Loucy (cell line): ENCODE measurements at regions not wholly inside any gene's neighbourhood (a gene's known extent, or its start where the extent isn't known, plus 50 kb on each side); places are given as distances from the start of the nearest gene placed in this dataset.

Experiments used
- H2AFZ ChIP-seq: fragments of 200-600 bp; sonication (generic); 2 replicates; pipeline ENCODE4 v1.6.0; 2016; ENCODE audit warnings: antibody characterized with exemption, mild to moderate bottlenecking, low read length, moderate library complexity
- H3F3A ChIP-seq: fragments of 200-600 bp; 2 replicates; pipeline ENCODE4 v1.6.0; 2016; ENCODE audit warnings: antibody characterized with exemption, low read depth, mild to moderate bottlenecking
- H3K27me3 ChIP-seq: fragments of 200-600 bp; sonication (generic); 2 replicates; pipeline ENCODE4 v1.6.1; 2014; ENCODE audit warnings: low read length, mild to moderate bottlenecking; ENCODE audit not compliant: insufficient read depth, poor library complexity, severe bottlenecking
- H3K36me3 ChIP-seq: fragments of 200-600 bp; sonication (generic); 2 replicates; pipeline ENCODE4 v1.6.1; 2016; ENCODE audit warnings: low read length; ENCODE audit not compliant: insufficient read depth
- H3K4me1 ChIP-seq: fragments of 200-600 bp; sonication (generic); 2 replicates; pipeline ENCODE4 v1.5.1; 2014; ENCODE audit warnings: low read length, mild to moderate bottlenecking; ENCODE audit not compliant: insufficient read depth, poor library complexity, severe bottlenecking
- H3K4me2 ChIP-seq: fragments of 200-600 bp; sonication (generic); 2 replicates; pipeline ENCODE4 v1.6.0; 2014; ENCODE audit warnings: antibody characterized with exemption, low read length, low read depth, mild to moderate bottlenecking; ENCODE audit not compliant: poor library complexity, severe bottlenecking
- H3K4me3 ChIP-seq: fragments of 200-600 bp; sonication (generic); 2 replicates; pipeline ENCODE4 v1.5.1; 2014; ENCODE audit warnings: low read length, mild to moderate bottlenecking, mixed read lengths; ENCODE audit not compliant: poor library complexity, severe bottlenecking
- H3K79me2 ChIP-seq: fragments of 200-600 bp; sonication (generic); 2 replicates; pipeline ENCODE4 v1.6.1; 2014; ENCODE audit warnings: low read length; ENCODE audit not compliant: insufficient read depth
- H3K9ac ChIP-seq: fragments of 200-600 bp; sonication (generic); 2 replicates; pipeline ENCODE4 v1.6.0; 2014; ENCODE audit warnings: mild to moderate bottlenecking, low read depth, low read length, moderate library complexity; ENCODE audit not compliant: poor library complexity, severe bottlenecking
- H3K9me2 ChIP-seq: fragments of 200-600 bp; sonication (generic); replicated peaks from 2 replicates; pipeline ENCODE4 v1.6.1; 2016; ENCODE audit warnings: low read depth, low read length, mixed read lengths
- H3K9me3 ChIP-seq: fragments of 200-600 bp; sonication (generic); 2 replicates; pipeline ENCODE4 v1.6.1; 2014; ENCODE audit warnings: mild to moderate bottlenecking, antibody characterized with exemption, low read length, low read depth; ENCODE audit not compliant: insufficient read depth
- H4K20me1 ChIP-seq: fragments of 200-600 bp; sonication (generic); 2 replicates; pipeline ENCODE4 v1.6.0; 2014; ENCODE audit warnings: antibody characterized with exemption, low read length, mild to moderate bottlenecking; ENCODE audit not compliant: insufficient read depth, poor library complexity, severe bottlenecking
- EZH2phosphoT487 ChIP-seq: fragments of 200-600 bp; IDR thresholded peaks from 2 replicates; pipeline ENCODE4 v1.6.1; 2018; ENCODE audit warnings: antibody characterized with exemption, mild to moderate bottlenecking, moderate library complexity, borderline replicate concordance
- TF ChIP-seq, protein P1 (sequence below): fragments of 200-600 bp; sonication (generic); conservative IDR thresholded peaks from 2 replicates; pipeline ENCODE4 v1.5.1; 2014; ENCODE audit warnings: mild to moderate bottlenecking, antibody characterized with exemption, low read length

DNA sequence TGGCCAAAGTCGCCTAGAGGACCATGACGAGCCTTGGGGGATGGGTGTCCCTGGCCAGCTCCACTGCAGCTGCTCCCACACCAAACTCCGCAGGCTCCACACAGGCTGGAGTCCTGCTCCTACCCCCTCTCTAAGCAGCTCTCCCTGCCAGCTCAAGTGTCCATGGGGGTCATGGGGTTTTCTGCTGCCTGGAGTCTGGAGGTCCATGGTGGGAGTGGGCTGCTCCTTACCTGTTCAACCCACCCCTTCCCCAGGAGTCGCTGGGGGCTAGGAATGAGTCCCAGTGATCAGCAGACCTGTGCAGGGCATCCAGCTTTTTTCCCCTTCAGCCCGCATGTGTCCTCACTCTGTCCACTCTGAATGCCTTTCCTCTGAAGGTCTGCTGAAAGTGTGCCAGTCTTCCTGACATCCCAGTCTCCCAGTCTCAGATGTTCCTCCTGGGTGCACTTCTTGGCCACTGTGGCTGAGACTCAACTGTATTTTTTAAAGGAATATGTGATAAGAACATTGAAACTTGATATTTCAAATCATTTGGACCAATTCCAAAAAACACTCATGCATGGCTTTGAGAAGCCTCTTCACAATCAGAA lies 261.3 kb upstream of the ANKH start:
- no peaks in the 10 kb centered on the region for H3K27me3 ChIP-seq
- H3K79me2 ChIP-seq = no peaks in the 10 kb centered on the region
- TF ChIP-seq, protein P1, sequence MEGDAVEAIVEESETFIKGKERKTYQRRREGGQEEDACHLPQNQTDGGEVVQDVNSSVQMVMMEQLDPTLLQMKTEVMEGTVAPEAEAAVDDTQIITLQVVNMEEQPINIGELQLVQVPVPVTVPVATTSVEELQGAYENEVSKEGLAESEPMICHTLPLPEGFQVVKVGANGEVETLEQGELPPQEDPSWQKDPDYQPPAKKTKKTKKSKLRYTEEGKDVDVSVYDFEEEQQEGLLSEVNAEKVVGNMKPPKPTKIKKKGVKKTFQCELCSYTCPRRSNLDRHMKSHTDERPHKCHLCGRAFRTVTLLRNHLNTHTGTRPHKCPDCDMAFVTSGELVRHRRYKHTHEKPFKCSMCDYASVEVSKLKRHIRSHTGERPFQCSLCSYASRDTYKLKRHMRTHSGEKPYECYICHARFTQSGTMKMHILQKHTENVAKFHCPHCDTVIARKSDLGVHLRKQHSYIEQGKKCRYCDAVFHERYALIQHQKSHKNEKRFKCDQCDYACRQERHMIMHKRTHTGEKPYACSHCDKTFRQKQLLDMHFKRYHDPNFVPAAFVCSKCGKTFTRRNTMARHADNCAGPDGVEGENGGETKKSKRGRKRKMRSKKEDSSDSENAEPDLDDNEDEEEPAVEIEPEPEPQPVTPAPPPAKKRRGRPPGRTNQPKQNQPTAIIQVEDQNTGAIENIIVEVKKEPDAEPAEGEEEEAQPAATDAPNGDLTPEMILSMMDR = no peak
- no peak for TF ChIP-seq EZH2phosphoT487

DNA sequence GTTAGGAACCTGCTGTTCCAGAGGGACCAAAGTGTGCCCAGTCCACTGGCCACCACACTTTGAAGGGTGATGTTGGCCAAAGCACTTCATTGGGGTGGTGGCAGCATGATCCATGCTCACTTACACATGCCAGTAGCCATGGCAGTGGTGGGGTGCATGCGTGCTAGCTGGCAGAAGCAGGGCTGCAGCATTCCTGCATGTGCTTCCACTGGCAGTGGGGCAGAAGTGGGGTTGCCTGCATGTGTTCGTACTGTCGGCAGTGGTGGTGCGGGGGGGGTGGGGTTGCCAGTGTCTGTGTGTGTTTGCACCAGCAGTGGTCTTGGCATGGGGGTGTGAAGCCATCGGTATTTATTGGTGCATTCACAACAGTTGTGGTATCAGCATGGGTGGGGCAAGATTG lies 260.3 kb upstream of the ANKH start:
- Histone ChIP-seq H3K79me2 (no peaks in the 10 kb centered on the region), H4K20me1 (no peaks in the 10 kb centered on the region), H3K4me3 (no peak overlapping the region), H3K9me2 (no peaks in the 10 kb centered on the region), H3K4me2 (no peak overlapping the region), H2AFZ (no peak overlapping the region), H3F3A (no peaks in the 10 kb centered on the region), H3K4me1 (no peaks in the 10 kb centered on the region), H3K9ac (no peak overlapping the region), H3K27me3 (no peaks in the 10 kb centered on the region), H3K9me3 (no peaks in the 10 kb centered on the region), H3K36me3 (no peaks in the 10 kb centered on the region)
- TF ChIP-seq, protein P1 = no peak
- no peak for TF ChIP-seq EZH2phosphoT487

More for the DNA sequence above, 261.3 kb upstream of the ANKH start:
- H2AFZ ChIP-seq = no peak overlapping the region
- H3F3A ChIP-seq = no peaks in the 10 kb centered on the region
- no peak overlapping the region for H3K9ac ChIP-seq
- no peaks in the 10 kb centered on the region for H3K9me3 ChIP-seq
- no peak overlapping the region for H3K4me2 ChIP-seq
- H3K4me3 ChIP-seq = no peak overlapping the region
- no peaks in the 10 kb centered on the region for H3K4me1 ChIP-seq
- no peaks in the 10 kb centered on the region for H3K9me2 ChIP-seq
- no peaks in the 10 kb centered on the region for H4K20me1 ChIP-seq
- no peaks in the 10 kb centered on the region for H3K36me3 ChIP-seq

DNA sequence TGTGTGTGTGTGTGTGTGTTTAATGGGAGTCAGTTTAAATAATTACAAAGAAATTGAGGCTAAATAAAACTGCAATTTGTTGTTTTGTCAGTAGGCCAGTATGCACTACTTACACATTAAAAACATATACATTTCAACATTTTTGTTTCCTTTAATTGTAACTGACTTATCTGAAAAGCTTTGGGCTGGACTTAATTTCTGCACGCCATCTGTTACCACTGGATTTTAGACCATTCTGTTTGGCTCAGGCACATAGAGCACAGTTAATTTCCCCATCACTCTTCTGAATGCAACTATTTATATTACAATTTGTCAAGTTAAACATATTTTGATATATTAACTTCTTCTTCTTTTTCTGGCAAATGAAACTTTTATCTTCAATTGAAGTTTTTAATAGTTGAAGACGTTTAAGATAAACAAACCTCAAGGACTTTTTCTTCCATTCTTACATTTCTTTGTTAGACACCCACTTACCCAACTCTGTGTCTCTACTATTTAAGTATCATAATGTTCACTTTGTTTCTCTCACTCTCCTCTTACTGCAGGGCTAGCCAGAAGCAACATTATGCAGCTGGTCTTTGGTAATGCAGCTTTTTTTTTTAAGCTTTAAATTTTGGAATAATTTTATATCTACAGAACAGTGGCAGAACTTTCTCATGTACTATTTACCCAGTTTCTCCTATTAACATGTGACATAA lies 253.4 kb upstream of the ANKH start:
- Histone ChIP-seq H3K4me3 (no peak overlapping the region), H3K9me2 (no peaks in the 10 kb centered on the region), H3F3A (no peaks in the 10 kb centered on the region), H3K4me1 (no peaks in the 10 kb centered on the region), H3K36me3 (no peaks in the 10 kb centered on the region), H2AFZ (no peak overlapping the region), H3K9me3 (no peaks in the 10 kb centered on the region), H3K27me3 (no peaks in the 10 kb centered on the region), H3K9ac (no peak overlapping the region), H4K20me1 (no peaks in the 10 kb centered on the region), H3K4me2 (no peak overlapping the region), H3K79me2 (no peaks in the 10 kb centered on the region)
- TF ChIP-seq EZH2phosphoT487 = no peak
- TF ChIP-seq, protein P1 = no peak
